ENCODE measurements at regions not wholly inside any gene's neighbourhood (a gene's known extent, or its start where the extent isn't known, plus 50 kb on each side); places are given as distances from the start of the nearest gene placed in this dataset.

GRCh38 chr6:164129218-164129617, 714.7 kb downstream of the QKI start:
- Histone ChIP-seq H3K23me2 (ENCODE audit: insufficient read length, low read depth, low read length, poor library complexity, severe bottlenecking) (no peaks in the 10 kb centered on the region), H3K27me3 (ENCODE audit: insufficient read depth, low read length) (no peaks in the 10 kb centered on the region), H3K9ac (ENCODE audit: extremely low read depth, insufficient read length, low read length) (no peak overlapping the region), H2BK15ac (ENCODE audit: low read depth, low read length) (no peak overlapping the region), H4K91ac (ENCODE audit: insufficient read length, low read depth, low read length) (no peak overlapping the region), H3K27ac (ENCODE audit: insufficient read length, low read depth, low read length) (no peak overlapping the region), H4K20me1 (ENCODE audit: control insufficient read depth, insufficient read depth, insufficient read length) (no peaks in the 10 kb centered on the region), H2BK12ac (ENCODE audit: insufficient read length, low read depth, low read length) (no peak overlapping the region), H3K9me3 (ENCODE audit: control insufficient read depth, low read depth, low read length) (no peaks in the 10 kb centered on the region), H3K4me1 (ENCODE audit: insufficient read depth, low read length) (no peaks in the 10 kb centered on the region), H2BK20ac (ENCODE audit: low read depth, low read length, poor library complexity, severe bottlenecking) (no peak overlapping the region), H2AK5ac (ENCODE audit: insufficient read length, low read length) (no peak overlapping the region), H4K8ac (replicated peaks; ENCODE audit: insufficient read length, low read depth, low read length) (no peak overlapping the region), H2BK5ac (ENCODE audit: insufficient read length, low read length) (no peak overlapping the region), H2BK120ac (ENCODE audit: low read depth, low read length, poor library complexity, severe bottlenecking) (no peak overlapping the region), H4K5ac (ENCODE audit: insufficient read length, low read depth, low read length) (no peak overlapping the region), H3K14ac (ENCODE audit: insufficient read depth, low read length) (no peak overlapping the region), H3K18ac (ENCODE audit: insufficient read length, low read depth, low read length) (no peak overlapping the region), H3K4me2 (ENCODE audit: insufficient read depth, insufficient read length, low read length) (no peak overlapping the region), H2AFZ (ENCODE audit: low read length) (no peak overlapping the region), H3K23ac (ENCODE audit: insufficient read length, low read depth, low read length) (no peak overlapping the region), H3K4ac (ENCODE audit: low read depth, low read length) (no peak overlapping the region), H3K79me1 (ENCODE audit: insufficient read depth, low read depth, low read length, poor library complexity, severe bottlenecking) (no peaks in the 10 kb centered on the region), H3K56ac (ENCODE audit: insufficient read length, low read depth, low read length) (no peak overlapping the region), H3T11ph (ENCODE audit: low read length) (no peak overlapping the region), H3K79me2 (ENCODE audit: insufficient read depth, low read length) (no peaks in the 10 kb centered on the region)
- H3K27me3 Mint-ChIP-seq (ENCODE audit: low read depth), result no peaks in the 10 kb centered on the region
- no peaks in the 10 kb centered on the region for H3K4me1 Mint-ChIP-seq
- no CpG with 5 or more reads among the region's 5 CpGs for WGBS (ENCODE audit: extremely low coverage, insufficient read length, low lambda C conversion rate)
- TF ChIP-seq CTCF (conservative IDR thresholded peaks at IDR 0.05), result no peak
- peaks cover 0 to 2% of the 10 kb centered on the region in 2 experiments; a peak in 2 of 5 replicates for H3K9me3 Mint-ChIP-seq
- no peak overlapping the region for H3K27ac Mint-ChIP-seq
- DNase-seq, result no peak
- no peak overlapping the region for H3K4me3 Mint-ChIP-seq
- peaks cover 0 to 5% (median 0%) of the 10 kb centered on the region in 3 experiments; a peak in 1 of 7 replicates for H3K36me3 Mint-ChIP-seq (ENCODE audit: insufficient read depth in 1 of 3, low read depth in 3 of 3)

All from H9 (cell line).